ENCODE measurements at regions not wholly inside any gene's neighbourhood (a gene's known extent, or its start where the extent isn't known, plus 50 kb on each side); places are given as distances from the start of the nearest gene placed in this dataset.

DNA sequence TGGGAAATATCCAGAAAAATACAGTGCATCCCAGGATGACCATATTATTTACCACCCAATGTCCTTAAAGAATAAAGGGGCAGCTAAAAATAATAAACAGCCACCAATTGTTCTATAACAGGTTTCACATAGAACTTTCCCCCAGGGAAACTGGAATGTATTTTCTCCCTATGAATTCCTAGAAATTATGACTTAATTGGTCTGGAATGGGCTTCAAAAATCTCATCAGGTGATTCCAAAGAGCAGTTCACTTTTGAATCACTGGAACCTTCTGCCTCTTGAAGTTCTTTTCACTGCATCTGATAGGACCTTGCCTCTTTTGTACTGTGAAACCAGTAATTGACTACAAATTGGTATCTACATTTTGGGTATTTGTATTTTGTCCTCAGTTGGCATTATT, 119.3 kb downstream of the ZNF330 start:
- no peak overlapping the region for H3K4me3 ChIP-seq (ENCODE audit: low read length in 3 of 3)
- no peaks in the 10 kb centered on the region for H3K4me1 ChIP-seq (ENCODE audit: control insufficient read depth in 3 of 3, insufficient read depth in 3 of 3, low read length in 3 of 3)
- H3K9ac ChIP-seq (ENCODE audit: low read depth in 1 of 3, low read length in 3 of 3) = no peak overlapping the region
- H3K36me3 ChIP-seq (ENCODE audit: control insufficient read depth in 3 of 3, insufficient read depth in 3 of 3, low read length in 3 of 3) = no peaks in the 10 kb centered on the region
- H3K27ac ChIP-seq (ENCODE audit: low read depth, low read length) = no peak overlapping the region
- no peaks in the 10 kb centered on the region for H3K9me3 ChIP-seq (ENCODE audit: control insufficient read depth in 3 of 3, low read length in 3 of 3)
- no peaks in the 10 kb centered on the region for H3K27me3 ChIP-seq (ENCODE audit: control insufficient read depth in 3 of 3, insufficient read depth in 3 of 3, low read length in 3 of 3)

DNA sequence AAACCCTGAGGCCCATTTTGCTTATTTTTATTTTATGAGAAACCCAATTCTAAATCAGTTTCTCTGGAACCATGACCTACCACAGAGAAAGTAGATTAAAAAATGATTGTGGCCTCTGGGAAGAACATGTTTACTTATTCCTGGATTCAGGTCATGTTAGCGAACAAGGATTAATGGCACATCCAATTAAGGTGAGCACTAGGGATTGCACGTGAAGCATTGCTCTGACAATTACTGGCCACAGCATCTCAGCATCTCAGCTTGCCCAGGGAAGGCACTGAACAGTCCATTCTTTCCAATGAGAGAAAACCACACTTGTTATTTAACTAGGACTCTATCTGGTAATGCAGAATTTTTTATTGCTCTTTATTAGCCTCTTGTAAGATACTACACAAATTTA, 119.8 kb downstream of the ZNF330 start:
- Histone ChIP-seq H3K9ac (ENCODE audit: low read depth in 1 of 3, low read length in 3 of 3) (no peak overlapping the region), H3K27me3 (ENCODE audit: control insufficient read depth in 3 of 3, insufficient read depth in 3 of 3, low read length in 3 of 3) (no peaks in the 10 kb centered on the region), H3K4me1 (ENCODE audit: control insufficient read depth in 3 of 3, insufficient read depth in 3 of 3, low read length in 3 of 3) (no peaks in the 10 kb centered on the region), H3K9me3 (ENCODE audit: control insufficient read depth in 3 of 3, low read length in 3 of 3) (no peaks in the 10 kb centered on the region), H3K4me3 (ENCODE audit: low read length in 3 of 3) (no peak overlapping the region), H3K36me3 (ENCODE audit: control insufficient read depth in 3 of 3, insufficient read depth in 3 of 3, low read length in 3 of 3) (no peaks in the 10 kb centered on the region), H3K27ac (ENCODE audit: low read depth, low read length) (no peak overlapping the region)

DNA sequence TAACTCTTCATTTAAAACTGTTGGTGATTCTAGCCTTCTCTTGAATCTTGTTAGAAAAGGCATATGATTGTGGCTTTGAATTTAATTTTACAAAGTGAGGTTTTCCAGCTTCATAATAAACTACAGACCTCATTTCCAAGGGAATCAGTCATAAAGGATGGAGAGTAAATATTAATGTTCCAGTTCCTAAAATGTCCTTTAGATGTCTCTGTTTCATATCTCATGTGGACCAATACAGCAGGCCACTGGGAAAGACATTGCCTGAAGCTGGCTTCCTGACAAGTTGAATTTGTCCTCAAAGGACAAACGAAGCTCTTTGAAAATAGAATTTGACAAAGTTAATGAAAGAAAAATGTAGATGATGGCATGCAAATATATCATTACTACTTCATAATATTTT, 125.4 kb downstream of the ZNF330 start:
- H3K9me3 ChIP-seq (ENCODE audit: control insufficient read depth in 3 of 3, low read length in 3 of 3) = no peaks in the 10 kb centered on the region
- H3K4me3 ChIP-seq (ENCODE audit: low read length in 3 of 3) = no peak overlapping the region
- H3K36me3 ChIP-seq (ENCODE audit: control insufficient read depth in 3 of 3, insufficient read depth in 3 of 3, low read length in 3 of 3) = no peaks in the 10 kb centered on the region
- H3K4me1 ChIP-seq (ENCODE audit: control insufficient read depth in 3 of 3, insufficient read depth in 3 of 3, low read length in 3 of 3) = no peaks in the 10 kb centered on the region
- no peak overlapping the region for H3K27ac ChIP-seq (ENCODE audit: low read depth, low read length)
- H3K9ac ChIP-seq (ENCODE audit: low read depth in 1 of 3, low read length in 3 of 3) = no peak overlapping the region
- no peaks in the 10 kb centered on the region for H3K27me3 ChIP-seq (ENCODE audit: control insufficient read depth in 3 of 3, insufficient read depth in 3 of 3, low read length in 3 of 3)

DNA sequence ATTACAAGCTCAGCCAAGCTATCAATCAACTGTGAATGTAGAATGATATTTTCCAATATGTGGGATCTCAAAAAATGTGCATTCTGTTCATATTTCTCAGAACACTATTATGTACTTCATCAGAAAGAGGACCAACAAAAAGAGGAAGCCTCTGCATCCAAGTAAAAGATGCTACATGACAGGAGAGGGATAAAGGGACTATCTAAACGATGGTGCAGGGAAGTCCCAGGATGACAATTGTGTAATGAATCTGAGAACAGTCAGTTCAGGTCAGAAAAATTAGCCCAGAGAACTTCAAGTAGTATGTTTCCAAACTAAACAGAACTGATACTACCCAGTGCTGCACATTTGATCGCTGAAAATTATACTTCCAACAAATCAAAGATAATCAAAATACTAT, 127.0 kb downstream of the ZNF330 start:
- H3K4me3 ChIP-seq (ENCODE audit: low read length in 3 of 3) = no peak overlapping the region
- H3K36me3 ChIP-seq (ENCODE audit: control insufficient read depth in 3 of 3, insufficient read depth in 3 of 3, low read length in 3 of 3) = no peaks in the 10 kb centered on the region
- H3K9ac ChIP-seq (ENCODE audit: low read depth in 1 of 3, low read length in 3 of 3) = no peak overlapping the region
- H3K9me3 ChIP-seq (ENCODE audit: control insufficient read depth in 3 of 3, low read length in 3 of 3) = no peaks in the 10 kb centered on the region
- no peaks in the 10 kb centered on the region for H3K4me1 ChIP-seq (ENCODE audit: control insufficient read depth in 3 of 3, insufficient read depth in 3 of 3, low read length in 3 of 3)
- no peak overlapping the region for H3K27ac ChIP-seq (ENCODE audit: low read depth, low read length)
- H3K27me3 ChIP-seq (ENCODE audit: control insufficient read depth in 3 of 3, insufficient read depth in 3 of 3, low read length in 3 of 3) = no peaks in the 10 kb centered on the region

DNA sequence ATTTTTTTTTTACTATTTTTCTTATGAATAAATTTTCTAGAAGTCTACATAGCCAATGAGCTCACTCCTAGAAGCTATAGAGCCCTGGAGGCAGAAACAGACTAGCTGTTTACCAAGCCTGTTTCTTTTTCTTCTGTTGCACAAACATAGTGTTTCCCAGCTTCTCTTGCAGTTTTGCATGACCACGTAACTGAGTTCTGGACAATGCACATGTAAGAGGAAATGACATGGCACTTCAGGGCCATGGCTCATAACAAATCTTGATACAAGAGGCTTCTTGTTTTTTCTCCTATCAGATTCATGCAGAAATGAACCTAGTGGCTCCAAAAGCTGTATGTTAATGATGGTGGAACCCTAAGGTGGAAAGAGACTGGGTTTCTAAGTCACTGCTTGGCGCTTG, 127.4 kb downstream of the ZNF330 start:
- Histone ChIP-seq H3K9ac (ENCODE audit: low read depth in 1 of 3, low read length in 3 of 3) (no peak overlapping the region), H3K36me3 (ENCODE audit: control insufficient read depth in 3 of 3, insufficient read depth in 3 of 3, low read length in 3 of 3) (no peaks in the 10 kb centered on the region), H3K9me3 (ENCODE audit: control insufficient read depth in 3 of 3, low read length in 3 of 3) (no peaks in the 10 kb centered on the region), H3K27ac (ENCODE audit: low read depth, low read length) (no peak overlapping the region), H3K27me3 (ENCODE audit: control insufficient read depth in 3 of 3, insufficient read depth in 3 of 3, low read length in 3 of 3) (no peaks in the 10 kb centered on the region), H3K4me3 (ENCODE audit: low read length in 3 of 3) (no peak overlapping the region), H3K4me1 (ENCODE audit: control insufficient read depth in 3 of 3, insufficient read depth in 3 of 3, low read length in 3 of 3) (no peaks in the 10 kb centered on the region)

DNA sequence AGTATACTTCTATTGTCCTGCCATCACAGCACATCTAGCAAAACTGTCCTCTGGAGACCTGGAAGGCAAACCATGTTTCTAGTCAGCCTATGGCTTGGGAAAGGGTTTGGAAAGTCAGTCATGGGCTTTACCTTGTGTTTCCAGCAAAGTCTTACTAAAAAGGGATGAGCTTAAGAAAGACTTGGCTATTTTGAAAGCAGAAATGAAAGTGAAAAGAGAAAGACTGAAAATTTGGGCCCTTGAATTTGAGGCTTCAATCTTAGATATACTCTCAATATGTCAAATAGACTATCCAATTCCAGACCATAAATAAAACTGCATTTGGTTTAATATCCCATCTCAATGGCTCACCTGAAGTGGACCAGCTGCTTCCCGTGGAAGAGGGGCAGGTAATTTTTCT, 127.9 kb downstream of the ZNF330 start:
- no peaks in the 10 kb centered on the region for H3K9me3 ChIP-seq (ENCODE audit: control insufficient read depth in 3 of 3, low read length in 3 of 3)
- H3K4me3 ChIP-seq (ENCODE audit: low read length in 3 of 3) = no peak overlapping the region
- no peaks in the 10 kb centered on the region for H3K4me1 ChIP-seq (ENCODE audit: control insufficient read depth in 3 of 3, insufficient read depth in 3 of 3, low read length in 3 of 3)
- H3K9ac ChIP-seq (ENCODE audit: low read depth in 1 of 3, low read length in 3 of 3) = no peak overlapping the region
- H3K36me3 ChIP-seq (ENCODE audit: control insufficient read depth in 3 of 3, insufficient read depth in 3 of 3, low read length in 3 of 3) = no peaks in the 10 kb centered on the region
- no peak overlapping the region for H3K27ac ChIP-seq (ENCODE audit: low read depth, low read length)
- H3K27me3 ChIP-seq (ENCODE audit: control insufficient read depth in 3 of 3, insufficient read depth in 3 of 3, low read length in 3 of 3) = no peaks in the 10 kb centered on the region

DNA sequence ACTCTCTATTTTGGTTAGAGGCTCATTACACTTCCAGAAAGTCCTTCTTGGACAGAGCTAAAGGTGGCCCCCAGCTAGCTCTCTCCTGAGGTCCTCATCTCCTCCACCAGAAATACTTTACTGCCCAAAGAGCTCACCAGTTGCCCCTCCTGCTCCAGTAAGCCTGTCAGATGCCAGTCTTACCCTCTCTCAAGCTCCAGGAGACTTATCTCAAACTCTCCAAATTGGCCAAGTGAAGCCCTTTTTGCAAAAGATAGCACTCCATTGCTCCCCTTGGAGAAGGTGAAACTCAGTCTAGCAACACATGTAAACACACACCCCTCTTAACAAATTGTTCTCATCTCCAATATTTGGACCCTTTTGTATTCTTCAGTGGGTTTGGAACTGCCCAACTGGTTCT, 128.5 kb downstream of the ZNF330 start:
- Histone ChIP-seq H3K4me1 (ENCODE audit: control insufficient read depth in 3 of 3, insufficient read depth in 3 of 3, low read length in 3 of 3) (no peaks in the 10 kb centered on the region), H3K9ac (ENCODE audit: low read depth in 1 of 3, low read length in 3 of 3) (no peak overlapping the region), H3K4me3 (ENCODE audit: low read length in 3 of 3) (no peak overlapping the region), H3K27ac (ENCODE audit: low read depth, low read length) (no peak overlapping the region), H3K36me3 (ENCODE audit: control insufficient read depth in 3 of 3, insufficient read depth in 3 of 3, low read length in 3 of 3) (no peaks in the 10 kb centered on the region), H3K9me3 (ENCODE audit: control insufficient read depth in 3 of 3, low read length in 3 of 3) (no peaks in the 10 kb centered on the region), H3K27me3 (ENCODE audit: control insufficient read depth in 3 of 3, insufficient read depth in 3 of 3, low read length in 3 of 3) (no peaks in the 10 kb centered on the region)

DNA sequence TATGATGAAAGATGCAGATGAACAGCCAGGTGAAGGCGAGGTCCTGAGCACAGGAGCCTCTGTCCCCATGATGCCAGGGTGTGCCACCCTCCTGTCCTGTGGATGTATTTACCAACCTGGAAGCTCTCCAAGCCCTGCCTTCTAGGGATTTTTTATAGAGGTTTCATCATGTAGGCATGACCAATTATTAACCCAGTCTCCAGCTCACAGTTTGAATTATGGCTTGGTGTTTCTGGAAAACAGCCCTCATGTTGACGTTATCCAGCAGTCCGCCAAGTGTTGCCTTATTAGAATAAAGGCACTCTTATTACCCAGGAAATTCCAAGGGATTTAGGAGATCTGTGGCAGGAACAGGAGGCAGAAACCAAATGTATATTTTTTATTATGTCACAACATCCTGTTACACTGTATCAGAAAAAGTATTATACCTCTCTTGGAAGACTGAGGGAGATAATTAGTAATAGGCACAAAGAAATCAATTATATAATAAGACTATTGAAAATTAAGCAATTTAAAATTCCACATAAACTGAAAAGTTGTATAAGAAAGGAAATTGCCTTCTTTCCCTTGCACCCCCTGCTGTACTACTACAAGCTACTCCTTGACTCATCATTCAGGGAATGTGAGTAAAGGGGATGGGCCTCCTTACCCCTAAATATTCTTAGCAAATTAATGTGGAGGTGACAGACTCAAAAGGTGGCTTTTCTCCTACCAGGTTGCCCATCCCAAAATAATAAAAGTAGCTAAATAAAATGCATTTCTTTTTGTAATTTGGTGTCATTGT, 129.6 kb downstream of the ZNF330 start:
- Histone ChIP-seq H3K9ac (ENCODE audit: low read depth in 1 of 3, low read length in 3 of 3) (no peak overlapping the region), H3K9me3 (ENCODE audit: control insufficient read depth in 3 of 3, low read length in 3 of 3) (no peaks in the 10 kb centered on the region), H3K27ac (ENCODE audit: low read depth, low read length) (no peak overlapping the region), H3K36me3 (ENCODE audit: control insufficient read depth in 3 of 3, insufficient read depth in 3 of 3, low read length in 3 of 3) (no peaks in the 10 kb centered on the region), H3K4me1 (ENCODE audit: control insufficient read depth in 3 of 3, insufficient read depth in 3 of 3, low read length in 3 of 3) (no peaks in the 10 kb centered on the region), H3K27me3 (ENCODE audit: control insufficient read depth in 3 of 3, insufficient read depth in 3 of 3, low read length in 3 of 3) (no peaks in the 10 kb centered on the region), H3K4me3 (ENCODE audit: low read length in 3 of 3) (no peak overlapping the region)

DNA sequence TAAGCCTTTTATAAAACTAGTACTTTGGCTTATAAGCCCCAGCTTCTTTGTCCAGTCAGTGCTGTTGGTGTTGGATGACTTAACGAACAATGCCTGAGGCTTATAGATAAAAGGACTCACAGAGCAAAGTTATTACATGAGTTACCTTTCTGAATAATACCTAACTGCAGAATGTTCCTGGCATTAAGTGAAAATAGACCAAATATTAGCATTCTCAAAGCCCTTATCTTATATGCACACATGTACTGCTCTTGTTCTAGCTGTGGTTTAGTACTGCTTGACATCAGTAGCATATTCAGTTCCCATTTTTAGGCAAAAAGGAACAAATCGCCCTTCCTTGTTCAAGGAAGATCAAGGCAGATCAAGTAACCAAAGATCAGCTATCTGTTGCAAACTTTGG, 131.6 kb downstream of the ZNF330 start:
- H3K27me3 ChIP-seq (ENCODE audit: control insufficient read depth in 3 of 3, insufficient read depth in 3 of 3, low read length in 3 of 3) = no peaks in the 10 kb centered on the region
- no peak overlapping the region for H3K27ac ChIP-seq (ENCODE audit: low read depth, low read length)
- no peak overlapping the region for H3K4me3 ChIP-seq (ENCODE audit: low read length in 3 of 3)
- no peaks in the 10 kb centered on the region for H3K36me3 ChIP-seq (ENCODE audit: control insufficient read depth in 3 of 3, insufficient read depth in 3 of 3, low read length in 3 of 3)
- no peak overlapping the region for H3K9ac ChIP-seq (ENCODE audit: low read depth in 1 of 3, low read length in 3 of 3)
- H3K4me1 ChIP-seq (ENCODE audit: control insufficient read depth in 3 of 3, insufficient read depth in 3 of 3, low read length in 3 of 3) = no peaks in the 10 kb centered on the region
- no peaks in the 10 kb centered on the region for H3K9me3 ChIP-seq (ENCODE audit: control insufficient read depth in 3 of 3, low read length in 3 of 3)

DNA sequence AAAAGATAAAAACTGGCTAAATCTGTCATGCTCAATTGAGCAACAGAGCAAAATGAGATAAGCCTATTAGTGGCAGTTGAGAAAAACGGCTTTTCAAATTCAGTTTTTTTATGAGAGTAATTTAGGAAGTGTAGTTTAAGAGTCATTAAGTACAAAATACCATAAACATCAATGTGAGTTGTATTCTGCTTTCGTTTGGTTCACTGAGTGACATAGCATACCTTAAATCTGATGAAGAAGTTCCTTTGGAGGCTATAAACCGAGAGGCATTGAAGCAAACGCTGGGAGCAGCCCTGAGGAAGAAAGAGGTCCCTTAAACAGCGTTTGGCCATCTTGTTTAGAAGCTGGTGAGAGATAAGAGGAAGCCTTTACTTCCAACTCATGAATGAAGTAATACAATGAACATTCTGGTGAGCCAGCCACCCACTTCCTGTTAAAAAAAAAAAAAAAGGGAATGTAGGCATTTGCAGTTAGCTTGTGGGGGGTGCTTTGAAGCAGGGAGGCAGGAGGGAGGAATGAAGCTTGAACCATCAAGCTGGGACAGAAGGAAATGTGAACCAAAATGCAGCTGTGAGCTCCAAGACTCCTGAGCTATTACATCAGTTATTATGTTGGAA, 132.3 kb downstream of the ZNF330 start:
- H3K9me3 ChIP-seq (ENCODE audit: control insufficient read depth in 3 of 3, low read length in 3 of 3) = no peaks in the 10 kb centered on the region
- H3K36me3 ChIP-seq (ENCODE audit: control insufficient read depth in 3 of 3, insufficient read depth in 3 of 3, low read length in 3 of 3) = no peaks in the 10 kb centered on the region
- H3K27ac ChIP-seq (ENCODE audit: low read depth, low read length) = no peak overlapping the region
- H3K27me3 ChIP-seq (ENCODE audit: control insufficient read depth in 3 of 3, insufficient read depth in 3 of 3, low read length in 3 of 3) = no peaks in the 10 kb centered on the region
- no peak overlapping the region for H3K9ac ChIP-seq (ENCODE audit: low read depth in 1 of 3, low read length in 3 of 3)
- no peaks in the 10 kb centered on the region for H3K4me1 ChIP-seq (ENCODE audit: control insufficient read depth in 3 of 3, insufficient read depth in 3 of 3, low read length in 3 of 3)
- no peak overlapping the region for H3K4me3 ChIP-seq (ENCODE audit: low read length in 3 of 3)

All from skeletal muscle tissue (tissue), 3 donors.